ENCODE measurements at regions not wholly inside any gene's neighbourhood (a gene's known extent, or its start where the extent isn't known, plus 50 kb on each side); places are given as distances from the start of the nearest gene placed in this dataset.

GRCh38 chr2:76572981-76573380 lies 862.3 kb upstream of the GCFC2 start:
- DNase-seq = no peak

- DNase-seq = no peak
Observed at GRCh38 chr2:76569819-76570218, 859.1 kb upstream of the GCFC2 start.

GRCh38 chr2:76567478-76567877 lies 856.8 kb upstream of the GCFC2 start:
- DNase-seq = no peak

- DNase-seq = no peak
Observed at GRCh38 chr2:76564734-76565133, 854.0 kb upstream of the GCFC2 start.

GRCh38 chr2:76563730-76564129 lies 853.0 kb upstream of the GCFC2 start:
- no peak for DNase-seq

- no peak for DNase-seq
Observed at GRCh38 chr2:76558157-76558556, 847.4 kb upstream of the GCFC2 start.

GRCh38 chr2:76556018-76556417 lies 845.3 kb upstream of the GCFC2 start:
- no peak for DNase-seq

GRCh38 chr2:76546207-76546606 lies 835.5 kb upstream of the GCFC2 start:
- DNase-seq = no peak

GRCh38 chr2:76544901-76545300 lies 834.2 kb upstream of the GCFC2 start:
- no peak for DNase-seq

GRCh38 chr2:76517574-76517909 lies 806.8 kb upstream of the GCFC2 start:
- no peak for DNase-seq

- DNase-seq = no peak
Observed at GRCh38 chr2:76516861-76517573, 806.3 kb upstream of the GCFC2 start.

GRCh38 chr2:76512201-76512820 lies 801.6 kb upstream of the GCFC2 start:
- no peak for DNase-seq

- no peak for DNase-seq
Observed at GRCh38 chr2:76506538-76506937, 795.8 kb upstream of the GCFC2 start.

- DNase-seq = no peak
Observed at GRCh38 chr2:76501641-76502040, 790.9 kb upstream of the GCFC2 start.

GRCh38 chr2:76498360-76498759 lies 787.6 kb upstream of the GCFC2 start:
- no peak for DNase-seq

- DNase-seq = no peak
Observed at GRCh38 chr2:76491503-76491902, 780.8 kb upstream of the GCFC2 start.

GRCh38 chr2:76478266-76479035 lies 767.7 kb upstream of the GCFC2 start:
- peak; percentile 77 for DNase-seq

GRCh38 chr2:76472946-76473345 lies 762.2 kb upstream of the GCFC2 start:
- DNase-seq = peak; percentile 25

- no peak for DNase-seq
Observed at GRCh38 chr2:76469066-76469465, 758.4 kb upstream of the GCFC2 start.

- DNase-seq = no peak
Observed at GRCh38 chr2:76467326-76467725, 756.6 kb upstream of the GCFC2 start.

GRCh38 chr2:76464310-76464709 lies 753.6 kb upstream of the GCFC2 start:
- DNase-seq = no peak

GRCh38 chr2:76461431-76461830 lies 750.7 kb upstream of the GCFC2 start:
- no peak for DNase-seq

- no peak for DNase-seq
Observed at GRCh38 chr2:76455910-76456309, 745.2 kb upstream of the GCFC2 start.

- no peak for DNase-seq
Observed at GRCh38 chr2:76450024-76450475, 739.3 kb upstream of the GCFC2 start.

Data from NCI-H2171 (cell line).